Pancreas (tissue), 10 donors: ENCODE measurements at regions not wholly inside any gene's neighbourhood (a gene's known extent, or its start where the extent isn't known, plus 50 kb on each side); places are given as distances from the start of the nearest gene placed in this dataset.

ENCODE experiments used
- ATAC-seq, 4 donors: fragments of 200-7000 bp; cut with Tn5 transposase; one replicate each; pipeline versions ENCODE4 v1.8.0 to v1.9.1; 2020; ENCODE audit warnings: mild to moderate bottlenecking in 4 of 4, moderate library complexity in 4 of 4
- DNase-seq, 6 donors: peaks; one replicate each; pipeline ENCODE4 v3.0.0-alpha.2; 2020
- FAIRE-seq: peaks from 2 replicates; lab custom pipeline; 2012; peaks lifted over from hg19 to GRCh38; lab: Jason Lieb, UNC
- H3K27ac ChIP-seq, 4 donors: fragments of 200-600 bp; sonication (generic); 1 replicate in 3 of 4; 2 replicates in 1 of 4; pipeline versions ENCODE4 v1.5.0 to v1.8.0; 2020
- H3K27me3 ChIP-seq, 4 donors: fragments of 200-600 bp; one replicate each; pipeline ENCODE4 v1.8.0; 2021
- H3K36me3 ChIP-seq, 3 donors: fragments of 200-600 bp; sonication (generic) in 1 of 3; one replicate each; pipeline versions ENCODE4 v1.5.0 to v1.8.0; 2020 to 2021
- H3K4me1 ChIP-seq, 3 donors: fragments of 200-600 bp; one replicate each; pipeline ENCODE4 v1.8.0; 2021
- H3K4me3 ChIP-seq, 4 donors: fragments of 200-600 bp; sonication (generic) in 2 of 4; one replicate each; pipeline versions ENCODE4 v1.5.0 to v1.8.0; 2020 to 2021
- H3K9me3 ChIP-seq, 4 donors: fragments of 200-600 bp; one replicate each; pipeline ENCODE4 v1.8.0; 2021
- WGBS, 2 donors: extraction: QIAGEN DNeasy Blood & Tissue Kit; methylation state at CpG; one replicate each; pipeline ENCODE4 v1.1.7; 2013; 5-methylcytosine and 5-hydroxymethylcytosine counted together
- intact Hi-C, 3 donors: fragments of 100-400 bp; cut with DNase I; formaldehyde crosslinking; loops; one replicate each; pipeline versions ENCODE4 v1.11.1 to v1.14.2; 2022
- TF ChIP-seq, protein P1 (sequence below), 4 donors: fragments of 200-600 bp; sonication (generic) in 3 of 4; IDR thresholded peaks; one replicate each; pipeline versions ENCODE4 v1.5.0 to v1.8.0; 2021; ENCODE audit warnings: antibody characterized with exemption in 4 of 4
- donor health status: healthy with polysubstance abuse.
- donor health status: DM: no; HTN: no; CAD: no; lungs with moderate emphysema.
- donor health status: DM: no; HTN: no; CAD: no.
- donor health status: control.
- donor health status: control.
- donor health status: Bipolar disorder and iron deficiency.
- donor health status: DM: yes; HTN: yes; CAD: no.
- donor health status: DM: no; HTN: no; CAD: no.
- donor health status: DM: no; HTN: no; CAD: no.
- donor health status: DM: yes; HTN: yes; CAD: no.

DNA sequence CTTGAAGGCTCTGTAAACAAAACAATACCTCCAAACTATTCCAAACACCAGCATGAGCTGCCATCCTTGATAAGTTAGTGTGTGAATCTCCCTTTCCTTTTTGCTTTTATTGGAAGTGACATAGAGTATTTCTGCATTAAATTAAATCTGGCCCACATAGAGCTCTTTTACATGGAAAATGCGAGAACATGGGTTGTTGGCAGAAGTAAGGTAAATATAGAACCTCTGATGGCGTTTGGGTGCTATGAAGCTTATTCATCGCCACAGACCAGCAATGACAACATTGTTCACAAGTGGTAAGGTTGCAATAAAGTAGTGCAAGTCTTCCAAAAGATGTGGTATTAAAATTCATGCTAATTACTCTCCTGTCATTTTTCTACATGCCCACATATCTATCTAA lies 445.8 kb upstream of the JAG1 start:
- H3K9me3 ChIP-seq = no peaks in the 10 kb centered on the region
- DNase-seq (no peak), ATAC-seq (no peak), FAIRE-seq (no peak)
- intact Hi-C loops = no loop called here
- H3K4me3 ChIP-seq = no peak overlapping the region
- no peaks in the 10 kb centered on the region for H3K36me3 ChIP-seq
- H3K4me1 ChIP-seq = no peaks in the 10 kb centered on the region
- no peak overlapping the region for H3K27ac ChIP-seq
- H3K27me3 ChIP-seq = no peaks in the 10 kb centered on the region
- TF ChIP-seq, protein P1, sequence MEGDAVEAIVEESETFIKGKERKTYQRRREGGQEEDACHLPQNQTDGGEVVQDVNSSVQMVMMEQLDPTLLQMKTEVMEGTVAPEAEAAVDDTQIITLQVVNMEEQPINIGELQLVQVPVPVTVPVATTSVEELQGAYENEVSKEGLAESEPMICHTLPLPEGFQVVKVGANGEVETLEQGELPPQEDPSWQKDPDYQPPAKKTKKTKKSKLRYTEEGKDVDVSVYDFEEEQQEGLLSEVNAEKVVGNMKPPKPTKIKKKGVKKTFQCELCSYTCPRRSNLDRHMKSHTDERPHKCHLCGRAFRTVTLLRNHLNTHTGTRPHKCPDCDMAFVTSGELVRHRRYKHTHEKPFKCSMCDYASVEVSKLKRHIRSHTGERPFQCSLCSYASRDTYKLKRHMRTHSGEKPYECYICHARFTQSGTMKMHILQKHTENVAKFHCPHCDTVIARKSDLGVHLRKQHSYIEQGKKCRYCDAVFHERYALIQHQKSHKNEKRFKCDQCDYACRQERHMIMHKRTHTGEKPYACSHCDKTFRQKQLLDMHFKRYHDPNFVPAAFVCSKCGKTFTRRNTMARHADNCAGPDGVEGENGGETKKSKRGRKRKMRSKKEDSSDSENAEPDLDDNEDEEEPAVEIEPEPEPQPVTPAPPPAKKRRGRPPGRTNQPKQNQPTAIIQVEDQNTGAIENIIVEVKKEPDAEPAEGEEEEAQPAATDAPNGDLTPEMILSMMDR (IDR thresholded peaks at IDR 0.05) = no peak
- 88 to 89% methylated on average over 3 of the region's 3 CpGs for WGBS, 2 donors

DNA sequence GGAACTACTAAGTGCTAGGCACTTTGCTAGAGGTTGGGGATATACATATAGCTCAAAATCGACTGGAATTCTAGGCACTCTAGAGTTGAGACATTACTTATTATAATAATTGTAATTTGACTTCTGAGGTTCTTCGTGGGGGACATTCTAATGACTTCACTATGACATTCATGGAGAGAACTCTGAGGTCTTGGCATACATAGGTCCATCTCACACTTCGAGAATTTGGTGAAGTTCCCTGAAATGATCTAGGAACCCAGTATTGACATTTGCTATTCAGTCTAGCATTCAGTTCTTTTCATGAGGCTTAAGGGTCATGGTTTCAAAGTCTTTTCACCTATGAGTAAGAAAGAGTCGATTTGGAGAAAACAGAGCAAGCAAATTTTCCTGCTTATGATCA lies 446.6 kb upstream of the JAG1 start:
- TF ChIP-seq, protein P1 (IDR thresholded peaks at IDR 0.05) = no peak
- 78 to 86% methylated on average over 4 of the region's 4 CpGs for WGBS, 2 donors
- Histone ChIP-seq H3K4me3 (no peak overlapping the region), H3K27ac (no peak overlapping the region), H3K27me3 (no peaks in the 10 kb centered on the region), H3K4me1 (no peaks in the 10 kb centered on the region), H3K9me3 (no peaks in the 10 kb centered on the region), H3K36me3 (no peaks in the 10 kb centered on the region)
- FAIRE-seq (no peak), DNase-seq (no peak), ATAC-seq (no peak)
- intact Hi-C loops = no loop called here

DNA sequence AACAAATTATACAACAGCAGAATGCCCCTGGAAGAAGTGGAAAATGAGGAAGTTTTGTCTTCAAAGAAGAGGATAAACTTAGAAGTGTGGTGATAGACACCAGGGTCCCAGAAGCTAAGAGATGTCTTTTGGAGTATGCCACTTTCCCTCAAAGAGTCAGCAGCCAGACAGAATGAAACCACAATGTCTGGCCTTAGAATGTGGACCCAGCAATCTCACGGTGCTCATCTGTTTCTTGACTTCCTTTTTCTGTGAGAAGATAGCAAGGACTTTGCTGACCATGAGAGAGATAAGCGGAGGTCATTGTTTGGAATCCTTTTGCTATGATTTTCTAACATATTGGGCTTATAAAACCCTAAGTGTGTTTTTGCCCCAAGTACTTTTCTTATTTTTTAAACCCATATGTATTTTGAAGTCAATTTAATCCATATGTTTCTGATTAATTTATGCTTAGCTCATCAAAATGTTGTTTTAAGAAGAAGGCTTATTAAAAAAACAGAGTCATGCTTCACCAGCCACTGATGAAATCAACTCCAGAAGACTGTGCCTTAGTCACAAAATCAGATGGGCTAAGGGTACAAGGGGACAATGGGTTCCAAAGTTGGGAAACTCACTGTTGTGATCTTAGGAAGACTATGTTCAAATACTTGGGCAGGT lies 451.2 kb upstream of the JAG1 start:
- TF ChIP-seq, protein P1 (IDR thresholded peaks at IDR 0.05) = no peak
- H3K9me3 ChIP-seq = no peaks in the 10 kb centered on the region
- H3K4me1 ChIP-seq = no peaks in the 10 kb centered on the region
- DNase-seq (no peak), ATAC-seq (peak in 1 of 4 donors; percentile 37), FAIRE-seq (no peak)
- no peaks in the 10 kb centered on the region for H3K36me3 ChIP-seq
- H3K27ac ChIP-seq = no peak overlapping the region
- no peak overlapping the region for H3K4me3 ChIP-seq
- WGBS, 2 donors = 81 to 83% methylated on average over 2 of the region's 2 CpGs
- H3K27me3 ChIP-seq = no peaks in the 10 kb centered on the region
- intact Hi-C loops = no loop called here

DNA sequence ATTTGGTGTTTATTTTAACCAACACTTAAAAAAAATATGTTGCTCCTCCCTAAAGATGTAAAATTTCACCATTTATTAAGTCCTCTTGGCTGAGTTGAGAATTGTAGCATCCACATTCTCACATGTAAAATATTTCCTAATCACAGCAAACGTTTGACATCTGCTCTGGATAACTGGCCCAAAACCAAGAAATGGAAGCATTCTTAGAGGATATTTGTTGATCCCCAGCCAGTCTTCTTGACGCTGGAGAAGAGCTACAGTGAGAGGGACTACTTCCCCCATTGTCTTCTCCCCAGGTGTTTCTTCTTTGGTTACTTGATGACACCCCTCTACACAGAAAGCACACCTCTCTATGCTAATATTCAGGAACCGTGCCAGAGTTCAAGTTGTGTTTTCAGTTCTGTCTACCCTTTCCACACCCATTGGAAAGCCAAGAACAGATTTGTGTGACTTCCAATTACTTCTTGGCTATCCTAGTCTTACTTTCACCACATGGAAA lies 454.5 kb upstream of the JAG1 start:
- Histone ChIP-seq H3K4me3 (no peak overlapping the region), H3K36me3 (no peaks in the 10 kb centered on the region), H3K4me1 (no peaks in the 10 kb centered on the region), H3K27ac (no peak overlapping the region), H3K9me3 (no peaks in the 10 kb centered on the region), H3K27me3 (no peaks in the 10 kb centered on the region)
- TF ChIP-seq, protein P1 (IDR thresholded peaks at IDR 0.05) = no peak
- intact Hi-C loops = no loop called here
- WGBS, 2 donors = 44 to 48% methylated on average over 3 of the region's 3 CpGs
- no peak for DNase-seq
- no peak for FAIRE-seq
- ATAC-seq = no peak

DNA sequence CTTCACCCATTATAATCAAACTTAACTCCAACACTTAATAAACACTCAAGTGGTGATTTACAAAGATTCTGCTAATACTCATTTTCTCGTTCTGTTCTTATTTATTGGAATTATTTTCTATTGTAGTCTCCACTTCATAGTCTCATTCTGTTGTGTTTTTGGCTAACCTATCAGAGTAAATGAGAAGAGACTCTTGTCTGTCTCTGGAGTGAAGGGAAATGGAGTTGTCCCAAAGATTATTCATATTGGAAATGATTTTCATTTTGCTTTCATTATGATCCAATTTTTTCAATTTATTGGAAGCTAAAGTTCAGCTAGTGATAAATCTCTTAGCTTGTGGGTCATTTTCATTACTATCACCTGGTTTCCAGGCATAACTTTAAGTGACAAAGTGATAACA lies 454.9 kb upstream of the JAG1 start:
- intact Hi-C loops = no loop called here
- peak; percentile 41 for FAIRE-seq
- 60 to 83% methylated on average over 1 of the region's 1 CpG for WGBS, 2 donors

More for the DNA sequence above, 454.9 kb upstream of the JAG1 start:
- no peak overlapping the region for H3K4me3 ChIP-seq
- no peaks in the 10 kb centered on the region for H3K27me3 ChIP-seq
- H3K9me3 ChIP-seq = no peaks in the 10 kb centered on the region
- H3K36me3 ChIP-seq = no peaks in the 10 kb centered on the region
- H3K4me1 ChIP-seq = no peaks in the 10 kb centered on the region
- TF ChIP-seq, protein P1 (IDR thresholded peaks at IDR 0.05) = no peak
- ATAC-seq = no peak
- H3K27ac ChIP-seq = no peak overlapping the region
- DNase-seq = no peak
